Activated naive CD4-positive, alpha-beta T cell treated with anti-CD3 and anti-CD28 coated beads for 36 hours (primary cell): ENCODE measurements at regions not wholly inside any gene's neighbourhood (a gene's known extent, or its start where the extent isn't known, plus 50 kb on each side); places are given as distances from the start of the nearest gene placed in this dataset.
A peak's percentile ranks its signal among the peaks of the same experiment; 100 is the strongest.

Experiments
- CTCF ChIA-PET: fragments of 350-600 bp; sonication (Branson Sonifier 250); formaldehyde crosslinking; loops from one replicate; lab custom pipeline; 2021; ENCODE audit warnings: antibody characterized with exemption; lab: Charles Lee
- DNase-seq: peaks from one replicate; pipeline ENCODE4 v3.0.0-alpha.2; 2020
- H3K27ac Mint-ChIP-seq: one replicate; pipeline ENCODE4 v1.8.0; 2021; ENCODE audit warnings: mild to moderate bottlenecking, mixed read lengths
- H3K27me3 Mint-ChIP-seq: one replicate; pipeline ENCODE4 v1.8.0; 2021; ENCODE audit warnings: low read depth, mixed read lengths
- H3K36me3 Mint-ChIP-seq: one replicate; pipeline ENCODE4 v1.8.0; 2021; ENCODE audit warnings: low read depth, mixed read lengths
- H3K4me1 Mint-ChIP-seq: one replicate; pipeline ENCODE4 v1.8.0; 2021; ENCODE audit warnings: low read depth, mixed read lengths
- H3K4me3 Mint-ChIP-seq: one replicate; pipeline ENCODE4 v1.8.0; 2021; ENCODE audit warnings: mild to moderate bottlenecking, moderate library complexity, mixed read lengths
- H3K9me3 Mint-ChIP-seq: one replicate; pipeline ENCODE4 v1.8.0; 2021; ENCODE audit warnings: mixed read lengths
- intact Hi-C: fragments of 100-400 bp; cut with micrococcal nuclease; formaldehyde crosslinking; loops from one replicate; pipeline ENCODE4 v1.15.1; 2023

DNA sequence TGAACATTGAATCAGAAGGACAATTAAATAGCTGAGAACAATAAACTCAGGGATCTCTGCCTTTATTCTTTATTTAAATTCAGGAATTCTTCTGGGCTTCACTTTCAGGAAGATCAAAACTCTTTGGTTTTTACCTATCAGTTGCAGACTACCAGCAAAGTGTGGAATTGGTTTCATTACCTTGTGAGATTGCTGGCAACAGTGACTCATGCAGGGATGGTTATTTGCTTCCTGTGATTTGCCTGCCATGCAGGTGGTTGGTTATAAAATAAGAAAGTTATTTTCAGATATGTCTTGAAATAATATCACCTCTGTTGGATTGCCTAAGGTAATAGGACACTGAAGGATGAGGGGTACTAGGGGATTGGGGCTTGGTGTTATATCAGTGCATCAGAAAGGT is 204.6 kb downstream of the PTBP2 start:
- intact Hi-C loops = no loop called here
- Mint-ChIP-seq H3K36me3 (no peaks in the 10 kb centered on the region), H3K27ac (no peak overlapping the region), H3K4me1 (no peaks in the 10 kb centered on the region), H3K27me3 (no peaks in the 10 kb centered on the region), H3K4me3 (no peak overlapping the region), H3K9me3 (peaks cover 9% of the 10 kb centered on the region)
- DNase-seq = no peak
- CTCF ChIA-PET = no interaction called here

DNA sequence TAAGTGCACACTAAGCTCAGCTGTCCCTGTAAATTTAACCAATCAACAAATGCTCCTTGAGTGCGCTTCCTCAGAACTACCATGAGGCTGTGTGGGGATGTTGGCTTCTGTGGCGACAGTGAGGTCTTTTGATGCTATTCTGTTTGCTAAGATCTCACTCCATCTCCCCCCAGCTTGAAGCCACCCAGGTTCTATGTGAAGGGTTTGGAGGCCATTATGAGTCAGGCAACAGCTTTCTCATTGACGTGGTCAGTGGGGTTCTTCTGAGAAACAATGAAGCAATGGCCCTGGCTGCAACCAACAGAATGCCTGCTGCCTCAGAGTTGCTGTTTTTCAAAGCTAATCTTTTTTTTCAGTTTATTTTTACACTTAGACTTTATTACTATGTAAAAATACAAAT is 205.5 kb downstream of the PTBP2 start:
- Mint-ChIP-seq H3K36me3 (no peaks in the 10 kb centered on the region), H3K27me3 (no peaks in the 10 kb centered on the region), H3K9me3 (peaks cover 9% of the 10 kb centered on the region), H3K4me1 (no peaks in the 10 kb centered on the region), H3K4me3 (no peak overlapping the region), H3K27ac (no peak overlapping the region)
- intact Hi-C loops = no loop called here
- CTCF ChIA-PET = no interaction called here
- no peak for DNase-seq

DNA sequence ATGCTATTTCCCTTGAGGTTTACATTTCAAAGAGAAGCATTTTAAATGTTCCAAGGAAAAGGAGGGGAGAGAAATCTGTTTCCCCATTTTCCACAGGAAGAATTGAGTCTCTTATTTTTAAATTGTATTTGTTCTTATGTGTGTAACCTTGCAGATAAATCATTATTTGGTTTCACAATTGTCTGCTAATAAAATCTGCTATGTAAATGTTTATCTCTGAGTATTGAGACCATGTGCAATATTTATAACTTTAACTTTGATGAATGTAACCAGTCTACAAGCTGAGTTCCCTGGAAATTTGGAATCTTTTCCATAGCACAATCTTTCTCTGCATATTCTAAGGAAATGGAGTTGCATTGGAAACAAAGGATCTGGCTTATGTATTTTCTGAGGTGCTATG is 209.6 kb downstream of the PTBP2 start:
- Mint-ChIP-seq H3K4me3 (no peak overlapping the region), H3K36me3 (no peaks in the 10 kb centered on the region), H3K9me3 (no peaks in the 10 kb centered on the region), H3K4me1 (no peaks in the 10 kb centered on the region), H3K27me3 (no peaks in the 10 kb centered on the region), H3K27ac (no peak overlapping the region)
- CTCF ChIA-PET = no interaction called here
- intact Hi-C loops = no loop called here
- no peak for DNase-seq

DNA sequence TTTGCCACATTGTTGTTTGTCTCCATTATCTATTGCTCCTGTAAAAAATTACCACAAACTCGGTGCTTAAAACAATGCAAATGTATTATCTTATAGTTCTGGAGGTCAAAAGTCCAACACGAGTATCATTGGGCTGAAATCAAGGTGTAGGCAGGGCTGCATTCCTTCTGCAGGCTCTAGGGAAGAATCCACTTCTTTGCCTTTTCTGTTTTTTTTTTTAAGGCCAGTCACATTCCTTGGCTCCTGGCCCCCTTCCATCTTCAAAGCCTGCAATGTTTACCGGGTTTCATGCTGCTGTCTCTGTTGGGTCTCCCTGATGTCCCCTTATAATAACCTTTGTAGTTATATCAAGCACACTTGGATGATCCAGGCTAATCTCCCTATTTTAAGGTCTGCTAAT is 212.7 kb downstream of the PTBP2 start:
- CTCF ChIA-PET = no interaction called here
- Mint-ChIP-seq H3K9me3 (no peaks in the 10 kb centered on the region), H3K27me3 (no peaks in the 10 kb centered on the region), H3K4me3 (no peak overlapping the region), H3K36me3 (no peaks in the 10 kb centered on the region), H3K27ac (no peak overlapping the region), H3K4me1 (no peaks in the 10 kb centered on the region)
- intact Hi-C loops = no loop called here
- no peak for DNase-seq

DNA sequence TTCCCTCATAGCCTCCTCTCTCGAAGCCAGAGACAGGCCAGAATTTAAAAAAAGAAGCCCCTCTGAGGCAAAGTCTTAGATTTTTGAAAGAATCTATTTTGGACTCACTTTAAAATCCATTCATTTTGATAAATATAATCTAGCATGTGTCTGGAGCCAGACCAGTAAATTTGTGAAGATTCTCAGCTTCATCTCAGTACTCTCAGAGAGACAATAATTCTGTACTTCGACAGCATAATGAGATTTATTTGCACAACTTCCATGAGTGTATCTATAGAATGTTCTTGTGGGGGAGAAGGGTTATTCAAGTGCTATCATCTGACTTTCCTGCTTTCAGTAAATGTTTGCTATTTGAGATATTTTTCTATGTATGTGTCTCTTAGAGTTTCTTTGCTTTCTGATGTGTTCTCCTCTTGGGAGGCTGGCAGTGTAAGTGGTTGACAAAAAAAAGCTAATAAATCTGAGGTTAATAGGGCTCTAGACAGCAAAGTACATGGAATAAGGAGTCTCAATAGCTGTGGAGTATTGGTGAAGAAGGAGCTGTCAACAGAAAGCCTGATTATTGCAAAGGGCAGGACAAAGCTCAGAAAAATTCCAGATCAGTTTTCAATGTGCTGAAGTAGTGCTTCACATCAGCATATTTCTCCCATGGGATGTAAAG is 223.0 kb downstream of the PTBP2 start:
- H3K36me3 Mint-ChIP-seq = no peaks in the 10 kb centered on the region
- intact Hi-C loops = no loop called here
- DNase-seq = no peak
- CTCF ChIA-PET = interaction anchor here (1.4 kb wide), 1 partner anchor 9 kb away, joined by 3 read pairs; no protein-coding TSS in a partner anchor
- H3K27me3 Mint-ChIP-seq = peaks cover 8% of the 10 kb centered on the region
- no peaks in the 10 kb centered on the region for H3K9me3 Mint-ChIP-seq
- no peak overlapping the region for H3K27ac Mint-ChIP-seq
- H3K4me1 Mint-ChIP-seq = no peaks in the 10 kb centered on the region
- H3K4me3 Mint-ChIP-seq = no peak overlapping the region

DNA sequence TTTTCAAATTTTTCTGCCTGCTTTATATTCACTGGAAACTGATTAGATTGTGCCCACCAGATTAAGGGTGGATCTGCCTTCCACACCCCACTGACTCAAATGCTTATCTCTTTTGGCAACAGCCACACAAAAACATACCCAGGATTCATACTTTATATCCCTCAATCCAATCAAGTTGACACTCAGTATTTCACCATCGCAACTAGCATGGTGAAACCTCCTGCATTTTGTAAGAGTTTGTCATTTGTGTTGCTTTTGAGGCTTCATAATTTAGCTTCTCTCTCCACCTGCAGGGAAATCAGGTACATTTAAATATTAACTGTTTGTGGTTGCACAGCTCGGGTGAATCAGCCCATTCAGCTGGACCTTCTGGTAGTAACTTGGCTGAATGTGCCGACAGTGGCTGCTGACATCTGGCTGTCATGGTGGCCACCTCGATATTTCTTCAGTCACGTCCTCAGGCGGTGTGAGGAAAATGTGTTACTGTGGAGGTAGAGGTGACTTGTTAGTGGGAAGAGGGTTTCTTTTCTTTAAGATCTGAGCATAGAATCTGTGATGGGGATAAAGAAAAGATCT is 224.0 kb downstream of the PTBP2 start:
- H3K36me3 Mint-ChIP-seq = no peaks in the 10 kb centered on the region

DNA sequence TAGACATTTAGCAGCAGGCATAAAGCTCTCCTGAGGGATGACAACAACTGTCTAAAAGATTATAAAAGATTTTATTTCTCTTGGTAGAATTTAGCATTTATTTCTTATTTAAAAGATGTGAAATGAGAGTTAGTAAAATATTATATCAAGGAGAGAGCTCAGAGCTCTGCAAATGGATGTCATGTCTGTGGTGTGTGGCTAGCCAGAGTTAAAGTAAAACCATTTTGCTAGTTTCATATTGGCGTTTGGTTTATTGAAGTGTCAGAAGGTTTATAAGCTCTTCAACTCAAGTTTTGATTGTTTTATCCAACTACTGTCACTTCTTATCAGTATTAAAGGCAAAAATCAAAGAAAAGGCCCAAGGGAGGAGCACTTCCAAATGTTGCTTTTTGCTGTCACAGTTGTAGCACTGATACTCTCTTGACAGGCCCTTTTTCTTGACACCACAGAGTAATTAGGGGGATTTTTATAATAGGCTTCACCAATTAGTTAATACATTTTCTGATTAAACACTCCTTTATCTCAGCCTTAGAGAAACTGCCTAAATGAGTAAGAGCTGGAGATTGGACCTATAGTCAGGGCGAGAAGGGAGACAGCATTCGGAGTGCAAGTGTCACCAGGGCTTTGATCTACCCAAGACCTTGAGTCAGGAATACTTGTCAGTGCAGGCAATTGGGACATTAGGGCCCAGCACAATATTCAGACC is 233.9 kb downstream of the PTBP2 start:
- H3K27me3 Mint-ChIP-seq = peaks cover 3% of the 10 kb centered on the region
- no peak for DNase-seq
- no peak overlapping the region for H3K27ac Mint-ChIP-seq
- H3K4me1 Mint-ChIP-seq = no peaks in the 10 kb centered on the region
- CTCF ChIA-PET = interaction anchor here (1.0 kb wide), 1 partner anchor 14 kb away, joined by 3 read pairs; no protein-coding TSS in a partner anchor
- no peaks in the 10 kb centered on the region for H3K36me3 Mint-ChIP-seq
- H3K4me3 Mint-ChIP-seq = no peak overlapping the region
- intact Hi-C loops = no loop called here
- H3K9me3 Mint-ChIP-seq = no peaks in the 10 kb centered on the region

More for the DNA sequence above, 224.0 kb downstream of the PTBP2 start:
- no peaks in the 10 kb centered on the region for H3K4me1 Mint-ChIP-seq
- H3K9me3 Mint-ChIP-seq = no peaks in the 10 kb centered on the region
- DNase-seq = no peak
- CTCF ChIA-PET = no interaction called here
- peaks cover 8% of the 10 kb centered on the region for H3K27me3 Mint-ChIP-seq
- intact Hi-C loops = no loop called here
- no peak overlapping the region for H3K4me3 Mint-ChIP-seq
- no peak overlapping the region for H3K27ac Mint-ChIP-seq

DNA sequence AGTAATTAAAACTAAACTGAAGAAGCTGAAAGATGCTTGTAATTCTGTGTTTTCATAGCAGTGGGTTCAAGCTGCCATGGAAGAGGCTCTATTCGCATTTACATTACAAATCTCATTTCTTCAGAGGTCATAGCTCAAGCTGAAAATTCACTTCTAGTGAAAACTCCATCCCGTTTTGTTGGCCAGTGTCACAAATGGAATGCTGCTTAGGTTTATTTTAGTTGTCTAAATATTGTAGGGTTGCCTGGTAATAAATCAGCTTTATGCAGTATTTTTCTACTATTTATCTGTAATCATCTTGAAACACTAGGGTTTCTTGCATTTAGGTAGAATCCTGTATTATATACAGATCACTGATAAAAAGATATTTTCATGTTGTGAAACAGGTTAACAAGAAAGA is 240.6 kb downstream of the PTBP2 start:
- H3K4me3 Mint-ChIP-seq = no peak overlapping the region
- H3K27me3 Mint-ChIP-seq = peaks cover 14% of the 10 kb centered on the region
- H3K4me1 Mint-ChIP-seq = no peaks in the 10 kb centered on the region
- CTCF ChIA-PET = no interaction called here
- intact Hi-C loops = loop anchor here (10.0 kb wide), 1 partner anchor 727 kb away; no protein-coding TSS in a partner anchor
- no peaks in the 10 kb centered on the region for H3K9me3 Mint-ChIP-seq
- no peak overlapping the region for H3K27ac Mint-ChIP-seq
- no peak for DNase-seq
- H3K36me3 Mint-ChIP-seq = no peaks in the 10 kb centered on the region

DNA sequence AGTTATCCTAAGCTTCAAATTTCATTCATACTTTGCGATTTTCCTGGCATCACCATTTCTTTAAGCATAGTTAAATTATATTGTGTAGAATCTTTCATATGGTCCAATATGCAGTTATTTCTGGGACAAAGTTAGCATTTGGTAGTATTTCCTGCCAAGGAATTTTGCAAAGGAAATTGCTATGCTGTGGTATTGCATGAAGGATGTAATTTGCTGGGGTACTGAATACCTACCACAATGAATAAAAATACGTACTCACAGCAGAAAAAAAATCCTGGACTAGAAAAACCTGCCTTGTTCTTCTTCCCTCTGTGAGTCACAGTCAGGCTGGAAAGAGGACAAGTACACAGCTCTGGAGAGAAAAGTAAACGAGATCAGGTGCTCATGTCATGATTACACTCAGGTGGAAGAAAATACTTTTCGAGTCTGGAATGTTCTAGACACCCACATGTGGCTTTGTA is 241.2 kb downstream of the PTBP2 start:
- CTCF ChIA-PET = no interaction called here
- Mint-ChIP-seq H3K36me3 (no peaks in the 10 kb centered on the region), H3K27ac (no peak overlapping the region), H3K4me1 (no peaks in the 10 kb centered on the region), H3K9me3 (no peaks in the 10 kb centered on the region), H3K4me3 (no peak overlapping the region), H3K27me3 (peaks cover 16% of the 10 kb centered on the region)
- intact Hi-C loops = loop anchor here (10.0 kb wide), 1 partner anchor 728 kb away; no protein-coding TSS in a partner anchor
- DNase-seq = no peak

DNA sequence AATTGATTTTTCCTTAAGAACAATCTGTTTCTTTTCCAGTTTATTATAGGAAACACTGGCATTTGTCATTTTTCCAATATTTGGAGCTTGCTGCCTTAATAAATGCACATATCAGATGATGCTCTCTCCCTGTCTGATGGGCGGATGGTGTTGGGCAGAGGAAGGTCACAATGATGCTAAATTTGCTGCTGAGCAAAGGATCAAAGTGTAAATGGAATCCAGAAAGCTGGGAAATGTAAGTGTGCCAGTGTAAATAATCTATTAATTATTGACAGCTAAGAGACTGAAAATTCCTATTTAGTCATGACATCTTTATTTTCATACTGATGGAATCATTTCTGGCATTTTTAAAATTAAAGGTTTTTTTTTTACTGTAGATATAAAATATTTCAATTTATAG is 243.2 kb downstream of the PTBP2 start:
- peaks cover 28% of the 10 kb centered on the region for H3K27me3 Mint-ChIP-seq
- no peak for DNase-seq
- no peaks in the 10 kb centered on the region for H3K4me1 Mint-ChIP-seq
- no peaks in the 10 kb centered on the region for H3K36me3 Mint-ChIP-seq
- no peak overlapping the region for H3K4me3 Mint-ChIP-seq
- no peak overlapping the region for H3K27ac Mint-ChIP-seq
- CTCF ChIA-PET = interaction anchor here (0.6 to 0.7 kb wide), 3 partner anchors 26 to 1623 kb away, joined by 3 to 6 read pairs (median 3); no protein-coding TSS in a partner anchor
- intact Hi-C loops = loop anchor here (5.0 to 10.0 kb wide), 2 partner anchors 730 to 1503 kb away; no protein-coding TSS in a partner anchor
- H3K9me3 Mint-ChIP-seq = no peaks in the 10 kb centered on the region

DNA sequence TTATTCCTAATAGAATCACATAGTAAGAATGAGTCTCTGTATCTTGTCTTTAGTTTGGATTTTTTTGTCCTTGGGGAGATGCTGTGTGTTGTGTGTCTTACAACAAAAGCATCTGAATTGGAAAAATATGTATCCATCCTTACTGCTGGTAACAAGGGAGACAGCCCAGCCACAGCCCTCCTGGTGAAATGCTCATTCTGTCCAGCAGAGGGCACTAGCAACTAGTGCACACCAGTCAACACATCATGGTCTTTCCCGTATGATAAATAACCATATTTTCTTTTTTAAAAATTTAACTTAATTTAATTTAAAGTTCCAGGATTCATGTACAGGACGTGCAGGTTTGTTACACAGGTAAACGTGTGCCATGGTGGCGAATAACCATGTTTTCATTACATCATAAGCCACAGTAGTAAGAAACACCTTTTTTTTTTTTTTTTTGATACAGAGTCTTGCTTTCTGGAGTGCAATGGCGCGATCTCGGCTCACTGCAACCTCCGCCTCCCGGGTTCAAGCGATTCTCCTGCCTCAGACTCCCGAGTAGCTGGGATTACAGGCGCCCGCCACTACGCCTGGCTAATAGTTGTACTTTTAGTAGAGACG is 245.1 kb downstream of the PTBP2 start:
- Mint-ChIP-seq H3K27ac (no peak overlapping the region), H3K36me3 (no peaks in the 10 kb centered on the region), H3K4me1 (no peaks in the 10 kb centered on the region), H3K27me3 (peaks cover 31% of the 10 kb centered on the region), H3K4me3 (no peak overlapping the region), H3K9me3 (no peaks in the 10 kb centered on the region)
- DNase-seq = peak; percentile 87
- CTCF ChIA-PET = interaction anchor here (0.7 to 1.2 kb wide), 2 partner anchors 682 to 1087 kb away, joined by 3 read pairs; no protein-coding TSS in a partner anchor
- intact Hi-C loops = loop anchor here (1.0 to 10.0 kb wide), 4 partner anchors 732 to 1501 kb away; no protein-coding TSS in a partner anchor

DNA sequence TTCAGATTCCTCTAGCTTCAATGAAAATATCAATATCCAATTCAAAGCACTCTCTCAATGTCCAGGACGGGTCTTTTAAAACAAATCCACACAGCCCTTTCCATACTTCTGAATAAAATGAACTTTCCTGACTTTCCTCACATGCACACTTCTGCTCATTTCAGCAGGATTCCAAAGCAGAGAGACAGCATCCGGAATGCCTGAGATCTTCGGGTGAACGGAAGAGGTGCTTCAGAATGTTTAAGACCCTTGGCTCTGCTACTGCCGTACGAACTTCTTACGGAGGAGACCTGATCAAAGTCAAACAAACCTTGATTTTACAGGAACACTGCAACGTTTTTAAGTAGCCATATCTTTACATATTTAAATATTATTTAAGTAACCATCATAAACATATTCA is 245.7 kb downstream of the PTBP2 start:
- intact Hi-C loops = loop anchor here (5.0 to 10.0 kb wide), 2 partner anchors 733 to 1500 kb away; no protein-coding TSS in a partner anchor
- Mint-ChIP-seq H3K9me3 (no peaks in the 10 kb centered on the region), H3K36me3 (no peaks in the 10 kb centered on the region), H3K4me1 (no peaks in the 10 kb centered on the region), H3K27me3 (peaks cover 29% of the 10 kb centered on the region), H3K27ac (no peak overlapping the region), H3K4me3 (no peak overlapping the region)
- CTCF ChIA-PET = interaction anchor here (0.6 to 1.2 kb wide), 3 partner anchors 210 to 1086 kb away, joined by 3 to 4 read pairs (median 3); no protein-coding TSS in a partner anchor
- DNase-seq = no peak
